ENCODE measurements at regions not wholly inside any gene's neighbourhood (a gene's known extent, or its start where the extent isn't known, plus 50 kb on each side); places are given as distances from the start of the nearest gene placed in this dataset.

- WGBS, 2 donors: 87% methylated on average over 14 of the region's 14 CpGs
- TF ChIP-seq POLR2A (IDR thresholded peaks at IDR 0.05): no peak
- no peak for TF ChIP-seq CTCF (IDR thresholded peaks at IDR 0.05)
- H3K4me3 ChIP-seq (ENCODE audit: low read depth, poor library complexity, severe bottlenecking): no peak overlapping the region
- peak in 1 of 2 donors; percentile 46 for DNase-seq (ENCODE audit: low spot score in 2 of 2)
- intact Hi-C loops (cut with DNase I; ENCODE audit: low total_unique reads): no loop called here
These were observed 108.1 kb downstream of the TPRA1 start for GRCh38 chr3:127482216-127483004.

- DNase-seq (ENCODE audit: low spot score in 2 of 2): peak in 1 of 2 donors; percentile 3
- intact Hi-C loops (cut with DNase I; ENCODE audit: low total_unique reads): no loop called here
- 81 to 83% methylated on average over 9 of the region's 9 CpGs for WGBS, 2 donors
- TF ChIP-seq POLR2A (IDR thresholded peaks at IDR 0.05) (no peak), CTCF (IDR thresholded peaks at IDR 0.05) (no peak)
- H3K4me3 ChIP-seq (ENCODE audit: low read depth, poor library complexity, severe bottlenecking): no peak overlapping the region
These were observed 110.2 kb downstream of the TPRA1 start for GRCh38 chr3:127480196-127480954.

GRCh38 chr3:127479449-127479848 is 111.1 kb downstream of the TPRA1 start:
- H3K4me3 ChIP-seq (ENCODE audit: low read depth, poor library complexity, severe bottlenecking): no peak overlapping the region
- TF ChIP-seq POLR2A (IDR thresholded peaks at IDR 0.05) (no peak), CTCF (IDR thresholded peaks at IDR 0.05) (no peak)
- no peak for DNase-seq (ENCODE audit: low spot score in 2 of 2)
- 52 to 62% methylated on average over 10 to 12 of the region's 12 CpGs for WGBS, 2 donors
- intact Hi-C loops (cut with DNase I; ENCODE audit: low total_unique reads): no loop called here

GRCh38 chr3:127478922-127479321 is 111.6 kb downstream of the TPRA1 start:
- DNase-seq (ENCODE audit: low spot score in 2 of 2): no peak
- WGBS, 2 donors: 89 to 90% methylated on average over 7 of the region's 7 CpGs

GRCh38 chr3:127477396-127477795 is 113.1 kb downstream of the TPRA1 start:
- WGBS, 2 donors: 81 to 82% methylated on average over 8 of the region's 8 CpGs
- TF ChIP-seq POLR2A (IDR thresholded peaks at IDR 0.05) (no peak), CTCF (IDR thresholded peaks at IDR 0.05) (no peak)
- no peak for DNase-seq (ENCODE audit: low spot score in 2 of 2)
- intact Hi-C loops (cut with DNase I; ENCODE audit: low total_unique reads): no loop called here
- no peak overlapping the region for H3K4me3 ChIP-seq (ENCODE audit: low read depth, poor library complexity, severe bottlenecking)

More at GRCh38 chr3:127478922-127479321, 111.6 kb downstream of the TPRA1 start:
- no peak overlapping the region for H3K4me3 ChIP-seq (ENCODE audit: low read depth, poor library complexity, severe bottlenecking)
- intact Hi-C loops (cut with DNase I; ENCODE audit: low total_unique reads): no loop called here
- no peak for TF ChIP-seq POLR2A (IDR thresholded peaks at IDR 0.05)
- TF ChIP-seq CTCF (IDR thresholded peaks at IDR 0.05): no peak
